ENCODE measurements at regions not wholly inside any gene's neighbourhood (a gene's known extent, or its start where the extent isn't known, plus 50 kb on each side); places are given as distances from the start of the nearest gene placed in this dataset.
A peak's percentile ranks its signal among the peaks of the same experiment; 100 is the strongest.
"Not testable (repeated sequence)": the region's sequence is repeated elsewhere in the genome, so short reads cannot be mapped to it uniquely, and the experiment has no call there.

DNA sequence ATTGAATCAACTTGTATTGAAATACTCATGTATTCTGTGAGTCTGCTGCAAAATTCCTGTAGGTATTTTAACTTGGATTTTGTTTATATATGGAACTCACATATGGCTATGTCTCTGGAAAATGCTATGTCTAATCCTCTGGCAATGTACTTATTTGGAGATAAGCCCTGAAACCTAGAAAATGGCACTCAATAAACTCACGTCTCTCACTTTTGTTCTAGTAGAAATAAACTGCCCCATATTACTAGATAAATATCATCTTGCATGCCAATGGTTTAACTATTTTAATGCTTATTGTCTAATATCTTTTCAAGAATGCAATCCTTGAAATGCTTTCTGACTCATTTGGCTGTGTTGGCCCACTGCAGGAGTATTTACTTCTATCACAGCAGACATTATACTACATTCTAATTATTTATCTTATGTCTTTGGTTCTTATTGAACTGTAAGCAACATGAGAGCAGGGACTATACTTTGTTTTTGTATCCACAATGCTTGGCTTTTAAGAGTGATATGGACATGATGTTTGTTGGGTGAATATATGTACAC, 292.2 kb upstream of the RSPO3 start:
- DNase-seq (ENCODE audit: low read depth, low spot score): no peak
- no peak overlapping the region for H3K4me3 ChIP-seq (ENCODE audit: low read length)

DNA sequence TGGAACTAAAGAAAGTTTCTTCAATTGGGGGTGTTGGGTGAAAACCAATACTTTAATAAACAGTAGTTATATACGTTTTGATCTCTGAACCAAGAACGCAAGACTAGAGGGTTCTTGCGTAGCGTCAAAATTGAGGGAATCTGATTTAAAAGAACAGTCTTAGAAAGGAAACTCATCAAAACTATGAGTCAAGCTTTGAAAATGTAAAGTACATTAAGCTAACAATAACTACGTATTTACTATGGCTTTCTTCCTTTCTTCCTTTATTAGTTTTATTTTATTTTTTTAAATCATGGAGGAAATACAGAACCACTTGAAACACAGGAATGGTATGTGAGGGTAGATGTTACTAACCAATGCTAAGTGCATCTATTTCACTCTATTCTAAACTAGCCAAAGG, 287.0 kb upstream of the RSPO3 start:
- no peak for DNase-seq (ENCODE audit: low read depth, low spot score)
- H3K4me3 ChIP-seq (ENCODE audit: low read length): no peak overlapping the region

DNA sequence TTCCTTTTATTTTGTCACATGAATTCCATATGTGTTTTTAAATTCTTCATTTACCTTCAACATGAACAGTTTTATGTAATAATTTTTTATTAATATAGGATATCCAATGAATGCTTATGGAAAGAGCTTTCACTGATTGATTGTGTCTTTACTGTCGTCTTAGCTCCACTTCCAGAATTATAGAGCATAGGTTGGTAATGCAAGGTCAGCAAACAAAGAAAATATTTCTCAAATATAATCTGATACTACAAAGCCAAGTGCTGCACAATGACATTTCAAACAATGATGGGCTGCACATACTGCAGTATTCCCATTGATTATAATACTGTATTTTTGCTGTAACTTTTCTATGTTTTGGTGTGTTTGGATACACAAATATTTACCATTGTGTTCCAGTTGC, 275.7 kb upstream of the RSPO3 start:
- DNase-seq (ENCODE audit: low read depth, low spot score): no peak
- H3K4me3 ChIP-seq (ENCODE audit: low read length): no peak overlapping the region

DNA sequence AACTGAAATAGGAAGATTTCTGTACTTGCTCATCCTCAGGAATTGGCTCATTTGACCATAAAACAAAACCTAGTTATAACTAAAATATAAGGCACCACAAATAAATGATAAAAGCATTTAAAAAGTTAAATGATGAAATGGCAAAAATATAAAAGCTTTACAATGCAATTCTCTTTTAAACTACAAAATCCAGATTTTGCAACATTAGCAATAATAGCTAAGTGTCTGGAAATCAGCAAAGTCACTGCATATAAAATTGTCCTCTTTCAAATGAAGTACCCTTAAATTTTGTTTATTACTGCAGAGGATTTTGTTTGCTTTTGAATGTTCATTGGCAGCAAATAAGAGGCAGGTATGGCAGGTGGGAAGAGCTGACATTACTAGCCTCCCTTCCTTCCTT, 270.4 kb upstream of the RSPO3 start:
- no peak for DNase-seq (ENCODE audit: low read depth, low spot score)

DNA sequence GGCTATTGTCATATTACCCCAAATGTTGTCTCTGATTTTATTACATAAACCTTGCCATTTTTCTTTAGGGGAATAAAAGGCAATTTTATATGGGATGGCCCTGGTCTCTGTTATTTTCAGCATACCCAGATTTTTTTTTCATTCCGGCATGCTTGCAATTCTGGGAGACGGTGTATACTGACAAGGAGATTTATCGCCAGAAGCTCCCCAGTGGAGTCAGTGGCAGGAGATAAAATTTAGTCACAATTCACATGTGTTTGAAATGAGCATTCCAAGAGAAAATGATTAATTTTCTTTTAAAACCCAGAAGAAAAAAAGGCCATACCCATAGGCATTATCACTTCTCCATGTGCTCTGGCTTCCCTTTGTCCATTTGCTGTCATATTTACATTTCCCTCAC, 250.8 kb upstream of the RSPO3 start:
- no peak for DNase-seq (ENCODE audit: low read depth, low spot score)
- no peak overlapping the region for H3K4me3 ChIP-seq (ENCODE audit: low read length)

More for the DNA sequence above, 270.4 kb upstream of the RSPO3 start:
- no peak overlapping the region for H3K4me3 ChIP-seq (ENCODE audit: low read length)

DNA sequence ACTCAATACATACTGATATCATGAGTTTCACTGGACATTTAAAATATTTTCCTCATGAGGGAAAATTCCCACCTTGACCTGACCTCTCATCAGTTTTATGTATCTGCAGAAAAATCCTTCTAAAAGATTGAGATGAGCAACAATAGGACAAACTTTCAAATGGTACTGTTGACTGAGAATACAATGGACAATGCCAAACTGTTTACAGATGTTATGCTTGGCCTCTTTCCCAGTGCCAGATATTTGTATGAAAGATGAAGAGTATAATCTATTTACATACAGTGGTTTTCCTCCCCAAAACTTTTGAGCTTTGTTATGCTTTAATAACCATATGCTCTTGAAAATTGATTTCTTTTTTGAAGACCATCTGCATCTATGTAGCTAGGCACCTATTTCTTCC, 245.1 kb upstream of the RSPO3 start:
- DNase-seq (ENCODE audit: low read depth, low spot score): no peak
- no peak overlapping the region for H3K4me3 ChIP-seq (ENCODE audit: low read length)

DNA sequence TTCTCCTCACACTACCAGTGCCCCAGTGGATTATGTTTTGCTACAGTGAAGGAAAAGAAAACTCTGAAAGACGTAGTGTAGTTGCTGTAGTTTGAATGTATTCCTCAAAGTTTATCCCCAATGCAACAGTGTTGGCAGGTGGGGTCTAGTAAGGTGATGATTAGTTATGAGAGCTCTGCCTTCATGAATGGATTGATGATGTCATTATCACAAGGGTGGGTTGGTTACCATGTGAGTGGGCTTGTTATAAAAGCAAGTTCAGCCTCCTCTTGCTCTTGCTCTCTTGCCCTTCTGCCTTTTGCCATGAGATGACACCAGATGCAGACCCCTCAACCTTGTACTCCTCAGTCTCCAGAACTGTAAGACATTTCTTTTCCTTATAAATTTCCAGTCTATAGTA, 244.7 kb upstream of the RSPO3 start:
- no peak for DNase-seq (ENCODE audit: low read depth, low spot score)
- H3K4me3 ChIP-seq (ENCODE audit: low read length): no peak overlapping the region

DNA sequence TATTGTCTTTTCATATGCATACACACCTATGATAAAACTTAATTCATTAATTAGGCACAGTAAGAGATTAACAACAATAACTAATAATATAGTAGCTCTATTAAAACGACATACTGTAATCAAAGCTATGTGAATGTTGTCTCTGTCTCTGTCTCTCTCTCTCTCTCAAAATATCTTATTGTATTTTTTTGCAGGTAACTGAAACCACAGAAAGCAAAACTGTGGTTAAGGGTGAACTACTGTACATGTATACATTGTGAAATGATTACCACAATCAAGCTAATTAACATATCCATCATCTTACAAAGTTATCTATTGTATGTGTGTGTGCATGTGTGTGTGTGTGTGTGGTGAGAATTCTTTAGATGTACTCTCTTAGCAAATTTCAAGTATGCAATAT, 242.0 kb upstream of the RSPO3 start:
- DNase-seq (ENCODE audit: low read depth, low spot score): peak; percentile 14
- no peak overlapping the region for H3K4me3 ChIP-seq (ENCODE audit: low read length)

DNA sequence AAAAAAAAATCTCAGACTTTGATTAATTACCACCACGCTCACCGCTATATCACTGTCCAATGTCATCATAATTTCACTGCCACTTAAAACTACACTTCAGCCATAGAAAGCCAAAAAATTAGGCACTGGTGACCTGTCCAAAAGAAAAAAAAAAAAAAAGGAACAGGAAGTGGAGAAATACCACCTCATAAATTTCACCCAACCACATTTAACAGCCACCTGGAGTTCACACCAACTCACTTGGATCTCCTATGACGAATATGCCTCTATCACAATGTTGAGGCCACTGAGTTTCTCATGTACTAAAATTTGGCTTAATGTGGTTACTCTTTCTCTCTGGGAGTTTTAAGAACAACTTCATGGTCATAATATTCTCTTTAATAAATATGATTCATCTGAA, 237.5 kb upstream of the RSPO3 start:
- no peak overlapping the region for H3K4me3 ChIP-seq (ENCODE audit: low read length)
- no peak for DNase-seq (ENCODE audit: low read depth, low spot score)

DNA sequence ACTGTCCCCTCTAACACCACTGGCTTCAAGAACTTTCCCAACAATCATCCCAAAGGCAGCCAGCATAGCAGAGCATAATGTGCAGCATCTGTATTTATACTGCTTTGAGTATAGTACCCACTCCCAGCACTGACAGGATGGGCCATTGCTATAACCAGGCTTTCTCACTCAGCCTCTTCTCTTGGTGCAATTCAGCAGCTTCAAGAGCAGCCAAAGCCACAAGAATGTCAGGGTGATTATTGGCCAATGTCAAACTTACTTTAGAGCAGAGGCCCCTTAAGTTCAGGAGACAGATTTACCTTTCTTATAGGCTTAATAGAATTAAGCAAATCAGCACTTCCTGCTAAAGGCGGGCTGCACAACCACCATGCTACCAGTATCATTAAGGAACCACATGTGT, 232.4 kb upstream of the RSPO3 start:
- no peak for DNase-seq (ENCODE audit: low read depth, low spot score)
- no peak overlapping the region for H3K4me3 ChIP-seq (ENCODE audit: low read length)

DNA sequence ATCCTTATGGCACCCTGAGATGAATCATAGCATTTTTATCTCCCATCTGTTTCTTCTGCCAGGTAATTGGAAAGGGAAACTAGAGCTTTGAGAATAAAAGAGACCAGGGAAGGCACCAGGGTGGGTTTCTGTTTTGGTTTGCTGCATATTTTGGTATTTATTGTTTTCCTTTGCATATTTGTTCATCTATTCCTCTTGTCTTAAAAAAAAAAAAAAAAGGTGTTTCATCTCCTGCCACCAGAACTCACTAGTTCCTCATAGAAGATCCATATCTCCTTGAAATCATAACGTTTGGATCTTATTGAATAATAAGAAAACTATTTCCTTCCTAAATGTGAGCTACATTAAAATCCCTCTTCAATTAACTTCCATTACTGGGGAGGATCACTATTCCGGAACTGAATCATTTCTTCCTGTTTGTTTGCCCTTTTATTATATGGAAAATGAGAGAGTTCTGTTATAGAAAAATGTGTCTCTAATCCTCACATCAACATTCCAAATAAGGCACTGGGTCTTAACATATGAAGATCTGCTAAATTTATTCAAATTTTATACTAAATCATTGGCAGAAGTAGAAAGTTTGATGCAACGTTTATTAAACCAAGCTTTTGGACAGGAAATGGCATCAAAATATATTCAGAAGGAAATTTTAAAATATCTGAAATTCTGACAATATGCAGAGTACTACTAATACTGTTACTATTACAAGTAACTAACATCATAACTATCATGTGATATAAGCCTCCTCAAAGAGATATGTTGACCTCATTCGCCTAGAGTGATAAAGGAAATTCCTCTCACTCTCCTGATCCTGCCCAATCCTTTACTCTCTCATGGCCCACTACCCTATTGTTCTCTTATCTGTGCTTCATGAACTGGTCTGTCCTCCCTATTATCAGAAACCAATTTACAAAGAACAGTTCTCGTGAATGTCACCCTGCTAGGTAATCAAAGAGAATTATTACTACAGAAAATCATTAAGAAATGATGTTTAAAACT, 229.4 kb upstream of the RSPO3 start:
- H3K4me3 ChIP-seq (ENCODE audit: low read length): no peak overlapping the region
- no peak for DNase-seq (ENCODE audit: low read depth, low spot score)

DNA sequence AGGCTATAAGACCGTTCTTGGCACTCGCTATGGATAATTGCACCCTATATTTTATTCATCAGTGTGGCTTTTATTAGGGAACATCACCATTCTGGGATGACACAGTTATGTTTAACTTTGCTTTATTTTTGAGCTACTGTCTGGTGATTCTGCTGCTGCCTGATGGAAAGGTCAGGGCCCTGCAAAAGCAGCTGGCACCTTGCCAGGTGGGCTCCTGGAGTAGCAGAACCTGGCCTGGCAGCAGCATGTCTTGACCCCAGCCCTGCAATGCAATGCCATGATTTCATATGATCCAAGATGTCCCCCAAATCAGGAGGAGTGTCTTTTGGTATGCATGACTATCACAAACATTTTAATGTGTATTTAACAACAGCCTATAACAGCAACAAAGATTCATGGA, 228.4 kb upstream of the RSPO3 start:
- H3K4me3 ChIP-seq (ENCODE audit: low read length): no peak overlapping the region
- DNase-seq (ENCODE audit: low read depth, low spot score): no peak

DNA sequence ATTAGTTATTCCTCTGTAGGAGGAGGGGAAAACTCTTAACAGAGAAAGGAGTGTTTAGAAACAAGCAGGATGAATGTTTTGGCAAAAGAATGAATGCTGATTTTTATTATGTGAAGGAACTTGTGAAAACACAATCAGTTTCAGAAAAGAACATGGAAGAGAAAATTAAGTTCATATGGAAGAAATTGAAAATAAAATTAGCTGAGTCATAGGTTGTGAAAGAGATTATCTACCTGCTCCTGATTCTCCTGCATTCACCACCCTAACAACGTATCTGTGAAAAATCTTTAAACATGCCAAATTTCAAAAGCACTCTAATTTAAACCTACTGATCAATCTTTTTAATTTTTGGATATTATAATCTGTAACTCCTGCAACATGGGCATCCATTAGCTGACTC, 227.3 kb upstream of the RSPO3 start:
- no peak for DNase-seq (ENCODE audit: low read depth, low spot score)
- H3K4me3 ChIP-seq (ENCODE audit: low read length): no peak overlapping the region

DNA sequence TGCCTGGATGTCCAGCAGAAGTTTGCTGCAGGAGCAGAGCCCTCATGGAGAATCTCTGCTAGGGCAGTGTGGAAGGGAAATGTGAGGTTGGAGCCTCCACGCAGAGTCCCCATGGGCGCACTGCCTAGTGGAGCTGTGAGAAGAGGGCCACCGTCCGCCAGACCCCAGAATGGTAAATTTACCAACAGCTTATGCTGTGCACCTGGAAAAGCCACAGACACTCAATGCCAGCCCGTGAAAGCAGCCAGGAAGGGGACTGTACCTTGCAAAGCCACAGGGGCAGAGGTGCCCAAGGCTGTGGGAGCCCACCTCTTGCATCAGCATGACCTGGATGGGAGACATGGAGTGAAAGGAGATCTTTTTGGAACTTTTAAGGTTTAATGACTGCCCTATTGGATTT, 225.6 kb upstream of the RSPO3 start:
- not testable (repeated sequence) for DNase-seq (ENCODE audit: low read depth, low spot score)

DNA sequence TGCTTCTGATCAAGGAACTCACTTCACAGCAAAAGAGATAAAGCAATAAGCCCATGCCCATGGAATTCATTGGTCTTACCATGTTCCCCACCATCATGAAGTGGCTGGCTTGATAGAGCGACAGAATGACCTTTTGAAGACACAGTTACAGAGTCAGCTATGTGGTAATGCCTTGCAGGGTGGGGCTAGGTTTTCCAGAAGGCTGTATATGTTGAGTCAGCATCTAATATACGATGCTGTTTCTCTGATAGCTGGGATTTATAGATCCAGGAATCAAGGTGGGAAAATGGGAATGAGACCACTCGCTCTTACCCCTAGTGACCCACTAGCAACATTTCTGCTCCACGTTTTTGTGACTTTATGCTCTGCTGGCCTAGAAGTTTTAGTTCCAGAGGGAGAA, 220.7 kb upstream of the RSPO3 start:
- no peak for DNase-seq (ENCODE audit: low read depth, low spot score)
- H3K4me3 ChIP-seq (ENCODE audit: low read length): no peak overlapping the region

More for the DNA sequence above, 225.6 kb upstream of the RSPO3 start:
- not testable (repeated sequence) for H3K4me3 ChIP-seq (ENCODE audit: low read length)

DNA sequence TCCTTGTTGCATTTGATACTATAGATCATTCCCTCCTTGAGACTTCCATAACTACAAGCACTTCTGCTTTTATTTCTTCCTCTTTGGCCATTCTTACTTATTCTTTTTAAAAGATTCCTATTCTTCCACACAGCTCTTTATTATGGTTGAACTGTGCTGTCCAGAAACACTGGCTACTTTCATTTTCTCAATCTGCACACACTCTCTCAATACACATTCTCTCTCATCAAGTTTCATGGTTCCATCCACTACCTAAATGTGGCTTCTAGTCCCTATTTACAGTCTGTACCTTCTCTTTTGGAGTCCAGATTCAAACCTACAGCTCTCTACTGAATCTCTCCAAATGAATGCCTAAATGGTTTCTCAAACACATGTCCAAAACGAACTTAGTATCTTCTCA, 214.3 kb upstream of the RSPO3 start:
- no peak overlapping the region for H3K4me3 ChIP-seq (ENCODE audit: low read length)
- DNase-seq (ENCODE audit: low read depth, low spot score): no peak

DNA sequence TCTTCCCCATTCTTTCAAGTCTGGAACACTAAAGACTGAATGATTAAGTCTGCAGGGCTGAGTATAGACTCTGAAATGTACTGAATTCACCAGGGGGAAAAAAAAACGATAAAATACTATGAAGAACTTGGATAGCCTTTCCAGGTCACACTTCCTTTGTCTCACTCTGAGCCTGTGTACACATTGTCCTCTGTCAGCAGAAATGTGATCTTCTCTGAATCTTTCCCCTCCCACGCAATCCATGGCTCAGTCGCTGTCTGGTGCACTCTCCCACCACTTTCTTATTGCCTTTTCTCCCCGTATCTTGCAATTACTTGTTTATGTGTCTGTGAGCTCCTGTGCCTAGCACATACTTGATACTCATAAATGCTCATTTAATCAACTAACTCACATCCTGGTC, 212.6 kb upstream of the RSPO3 start:
- DNase-seq (ENCODE audit: low read depth, low spot score): no peak
- no peak overlapping the region for H3K4me3 ChIP-seq (ENCODE audit: low read length)

DNA sequence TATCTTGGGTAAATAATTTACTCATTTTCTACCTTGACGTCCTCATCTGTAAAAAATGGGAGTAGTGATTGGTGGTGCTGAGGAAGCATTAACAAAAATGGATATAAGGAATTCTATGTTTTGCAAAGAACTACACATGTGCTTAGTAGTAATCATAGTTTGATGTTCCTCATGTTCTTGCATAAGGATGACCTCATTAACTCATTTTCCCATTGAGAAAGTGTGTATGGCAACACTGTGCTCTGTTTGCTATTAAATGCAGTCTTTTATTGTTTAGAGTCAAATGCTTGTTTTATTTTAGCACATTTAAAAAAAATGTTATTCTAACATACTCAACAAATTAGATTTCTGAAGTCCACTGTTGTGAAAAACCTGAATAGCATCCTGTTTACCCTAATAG, 211.2 kb upstream of the RSPO3 start:
- DNase-seq (ENCODE audit: low read depth, low spot score): no peak
- no peak overlapping the region for H3K4me3 ChIP-seq (ENCODE audit: low read length)

DNA sequence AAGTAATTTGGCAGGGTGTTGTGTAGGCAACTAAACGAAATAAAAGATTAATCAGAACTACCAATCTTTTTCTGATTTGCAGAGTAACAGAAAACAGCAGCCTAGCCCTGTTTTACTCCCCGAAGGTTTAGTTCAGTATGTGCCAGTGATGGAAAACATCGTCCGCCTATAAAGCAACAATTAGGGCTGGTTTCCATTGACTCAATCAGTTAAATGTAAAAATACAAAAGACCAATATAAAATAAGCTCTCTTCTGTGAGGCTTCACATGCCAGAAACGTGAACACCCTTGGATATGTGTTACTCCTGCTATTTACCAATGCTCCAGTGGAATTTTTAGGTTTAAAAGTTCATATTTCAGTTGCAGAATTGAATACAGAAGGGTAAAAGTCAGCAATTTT, 210.5 kb upstream of the RSPO3 start:
- no peak overlapping the region for H3K4me3 ChIP-seq (ENCODE audit: low read length)
- DNase-seq (ENCODE audit: low read depth, low spot score): no peak

DNA sequence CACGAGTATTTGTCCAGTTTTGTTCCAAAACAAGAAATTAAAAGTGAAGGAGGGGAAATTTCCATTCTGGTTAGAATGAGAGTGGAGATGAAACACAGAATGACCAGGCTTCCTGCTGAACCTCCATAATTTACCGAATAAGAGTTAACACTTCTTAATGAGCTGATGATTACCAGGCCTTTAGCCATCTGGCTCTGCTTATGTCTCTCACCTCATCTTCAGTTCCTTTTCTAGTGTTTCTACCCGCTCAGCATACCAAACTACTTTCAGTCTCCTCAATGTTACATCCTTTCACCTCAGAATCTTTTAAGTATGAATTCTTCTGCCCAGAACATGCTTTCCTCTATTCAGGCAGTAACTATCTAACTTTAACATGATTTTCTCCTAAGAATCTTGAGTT, 209.0 kb upstream of the RSPO3 start:
- DNase-seq (ENCODE audit: low read depth, low spot score): no peak
- no peak overlapping the region for H3K4me3 ChIP-seq (ENCODE audit: low read length)

DNA sequence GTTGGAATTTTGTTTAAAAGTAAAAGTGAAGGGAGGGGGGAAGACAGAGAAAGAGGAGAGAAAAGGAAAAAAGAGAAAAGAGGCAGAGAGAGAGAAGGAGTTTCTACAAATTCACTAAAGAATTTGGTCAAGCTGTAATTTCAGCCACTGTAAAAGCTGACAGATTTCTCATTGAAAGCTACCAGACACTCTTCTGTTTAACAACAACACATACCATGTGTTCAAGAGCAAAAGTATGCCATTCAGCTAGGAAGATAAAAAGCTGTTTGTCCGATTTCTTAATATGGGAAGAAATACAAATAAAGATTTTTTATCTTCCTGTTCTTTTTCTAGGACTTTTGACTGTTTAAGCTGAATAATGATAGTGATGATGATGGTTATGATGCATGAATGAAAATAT, 204.8 kb upstream of the RSPO3 start:
- DNase-seq (ENCODE audit: low read depth, low spot score): no peak
- no peak overlapping the region for H3K4me3 ChIP-seq (ENCODE audit: low read length)
